ENCODE measurements at regions not wholly inside any gene's neighbourhood (a gene's known extent, or its start where the extent isn't known, plus 50 kb on each side); places are given as distances from the start of the nearest gene placed in this dataset.

DNA sequence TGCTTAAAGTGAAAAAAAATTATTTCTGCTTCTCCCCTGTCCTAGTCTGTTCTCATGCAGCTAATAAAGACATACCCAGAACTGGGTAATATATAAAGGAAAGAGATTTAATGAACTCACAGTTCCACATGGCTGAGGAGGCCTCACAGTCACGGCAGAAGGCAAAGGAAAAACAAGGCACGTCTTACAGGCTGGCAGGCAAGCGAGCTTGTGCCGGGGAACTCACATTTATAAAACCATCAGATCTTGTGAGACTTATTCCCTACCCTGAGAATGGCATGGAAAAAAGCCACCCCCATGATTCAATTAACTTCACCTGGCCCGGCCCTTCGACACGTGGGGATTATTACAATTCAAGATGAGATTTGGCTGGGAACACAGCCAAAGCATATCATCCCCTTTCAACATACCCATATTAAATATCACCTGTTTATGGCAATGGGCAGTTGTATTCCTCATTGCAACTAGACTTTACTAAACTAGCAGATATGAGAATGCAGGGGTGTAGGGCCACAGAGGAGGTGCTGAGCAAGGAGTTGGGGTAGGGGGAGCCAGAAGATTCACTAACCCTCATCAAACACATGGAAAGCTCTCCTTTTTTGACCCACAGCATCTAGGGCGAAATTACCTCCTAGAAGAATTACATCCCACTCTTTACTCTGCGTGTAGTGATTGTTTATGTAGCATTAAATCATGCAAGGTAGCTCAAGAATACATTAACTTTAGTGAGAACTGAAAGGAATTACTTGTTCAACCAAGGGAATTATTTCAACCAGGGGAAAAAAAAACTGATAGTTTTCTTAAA lies 183.3 kb upstream of the DOK6 start:
- TF ChIP-seq, protein P1, sequence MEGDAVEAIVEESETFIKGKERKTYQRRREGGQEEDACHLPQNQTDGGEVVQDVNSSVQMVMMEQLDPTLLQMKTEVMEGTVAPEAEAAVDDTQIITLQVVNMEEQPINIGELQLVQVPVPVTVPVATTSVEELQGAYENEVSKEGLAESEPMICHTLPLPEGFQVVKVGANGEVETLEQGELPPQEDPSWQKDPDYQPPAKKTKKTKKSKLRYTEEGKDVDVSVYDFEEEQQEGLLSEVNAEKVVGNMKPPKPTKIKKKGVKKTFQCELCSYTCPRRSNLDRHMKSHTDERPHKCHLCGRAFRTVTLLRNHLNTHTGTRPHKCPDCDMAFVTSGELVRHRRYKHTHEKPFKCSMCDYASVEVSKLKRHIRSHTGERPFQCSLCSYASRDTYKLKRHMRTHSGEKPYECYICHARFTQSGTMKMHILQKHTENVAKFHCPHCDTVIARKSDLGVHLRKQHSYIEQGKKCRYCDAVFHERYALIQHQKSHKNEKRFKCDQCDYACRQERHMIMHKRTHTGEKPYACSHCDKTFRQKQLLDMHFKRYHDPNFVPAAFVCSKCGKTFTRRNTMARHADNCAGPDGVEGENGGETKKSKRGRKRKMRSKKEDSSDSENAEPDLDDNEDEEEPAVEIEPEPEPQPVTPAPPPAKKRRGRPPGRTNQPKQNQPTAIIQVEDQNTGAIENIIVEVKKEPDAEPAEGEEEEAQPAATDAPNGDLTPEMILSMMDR (IDR thresholded peaks at IDR 0.05) = no peak
- no peak overlapping the region for H3K4me3 ChIP-seq
- H3K36me3 ChIP-seq (ENCODE audit: insufficient read depth in 1 of 2, low read depth in 1 of 2) = no peaks in the 10 kb centered on the region
- DNase-seq (no peak), ATAC-seq (no peak)
- no peaks in the 10 kb centered on the region for H3K4me1 ChIP-seq
- H3K9me3 ChIP-seq = no peaks in the 10 kb centered on the region
- WGBS, 3 donors = 47 to 55% (median 53%) methylated on average over 9 of the region's 9 CpGs
- no peaks in the 10 kb centered on the region for H3K27me3 ChIP-seq (ENCODE audit: insufficient read depth in 3 of 3, low read length in 2 of 3)
- no peak overlapping the region for H3K27ac ChIP-seq
- intact Hi-C loops (cut with DNase I) = no loop called here

DNA sequence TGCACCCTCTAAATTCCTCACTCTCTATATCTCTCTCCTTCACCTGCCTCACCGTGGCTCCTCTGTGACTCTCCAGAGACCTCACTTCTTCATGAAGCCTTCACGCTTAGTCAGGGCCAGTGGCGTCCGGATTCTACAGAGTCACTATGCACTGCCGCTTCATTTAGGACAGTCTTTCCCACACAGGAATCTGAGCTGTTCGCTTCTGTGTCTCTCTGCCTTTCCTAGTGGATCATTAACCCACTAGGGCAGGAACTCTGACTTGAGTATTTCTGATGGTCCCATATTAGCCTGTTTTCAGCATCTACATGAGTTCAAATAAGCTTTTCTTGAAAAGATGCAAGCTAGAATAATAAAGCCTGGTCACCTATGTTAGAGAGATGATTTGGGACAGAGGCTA lies 180.2 kb upstream of the DOK6 start:
- Histone ChIP-seq H3K4me1 (no peaks in the 10 kb centered on the region), H3K36me3 (ENCODE audit: insufficient read depth in 1 of 2, low read depth in 1 of 2) (no peaks in the 10 kb centered on the region), H3K27me3 (ENCODE audit: insufficient read depth in 3 of 3, low read length in 2 of 3) (peaks cover 0 to 2% (median 0%) of the 10 kb centered on the region in 3 donors), H3K9me3 (no peaks in the 10 kb centered on the region), H3K27ac (no peak overlapping the region), H3K4me3 (no peak overlapping the region)
- intact Hi-C loops (cut with DNase I) = no loop called here
- DNase-seq = no peak
- ATAC-seq = no peak
- 89 to 94% (median 89%) methylated on average over 6 of the region's 6 CpGs for WGBS, 3 donors
- TF ChIP-seq, protein P1 (IDR thresholded peaks at IDR 0.05) = no peak

DNA sequence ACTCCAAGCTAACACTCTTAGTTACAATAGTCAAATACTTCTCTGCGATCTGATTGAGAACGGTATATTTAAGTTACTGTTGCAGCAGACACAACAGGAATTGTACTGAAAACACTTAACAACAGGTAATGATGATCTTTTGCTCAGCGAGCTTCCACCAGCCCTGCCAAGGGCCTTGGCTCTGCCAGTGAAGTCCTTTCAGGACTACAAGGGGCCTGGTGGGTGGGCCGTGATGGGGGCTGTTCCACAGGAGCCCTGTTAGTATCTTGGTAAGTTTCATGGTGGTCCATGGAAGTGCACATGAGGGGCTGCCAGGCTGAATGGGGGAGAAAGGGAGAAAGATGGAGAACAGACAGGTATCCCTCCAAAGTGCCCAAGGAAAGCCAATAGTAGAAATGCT lies 178.6 kb upstream of the DOK6 start:
- ATAC-seq (no peak), DNase-seq (no peak)
- Histone ChIP-seq H3K36me3 (ENCODE audit: insufficient read depth in 1 of 2, low read depth in 1 of 2) (no peaks in the 10 kb centered on the region), H3K4me3 (no peak overlapping the region), H3K27me3 (ENCODE audit: insufficient read depth in 3 of 3, low read length in 2 of 3) (peaks cover 0 to 2% (median 0%) of the 10 kb centered on the region in 3 donors), H3K4me1 (no peaks in the 10 kb centered on the region), H3K27ac (no peak overlapping the region), H3K9me3 (no peaks in the 10 kb centered on the region)
- 90 to 94% (median 94%) methylated on average over 4 of the region's 4 CpGs for WGBS, 3 donors
- intact Hi-C loops (cut with DNase I) = no loop called here
- TF ChIP-seq, protein P1 (IDR thresholded peaks at IDR 0.05) = no peak

DNA sequence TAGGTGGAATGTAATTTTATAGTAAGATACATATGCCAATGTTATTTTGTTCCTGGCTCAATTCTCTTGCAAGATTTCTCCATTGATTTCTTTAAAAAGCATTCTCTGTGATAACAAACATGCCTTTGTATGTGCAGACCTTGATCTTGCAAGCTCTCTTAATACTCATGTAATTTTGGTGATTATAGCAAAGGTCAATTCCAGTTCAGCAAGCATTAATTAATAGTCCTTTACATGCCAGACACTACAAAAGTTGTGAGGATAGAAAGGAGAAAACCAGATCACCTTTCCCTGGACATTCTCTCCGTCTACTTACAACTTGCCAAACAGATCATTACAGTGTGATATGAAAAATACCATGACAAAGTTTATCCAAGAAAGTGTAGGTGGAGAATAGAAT lies 173.7 kb upstream of the DOK6 start:
- Histone ChIP-seq H3K4me1 (no peaks in the 10 kb centered on the region), H3K27me3 (ENCODE audit: insufficient read depth in 3 of 3, low read length in 2 of 3) (peaks cover 0 to 2% (median 0%) of the 10 kb centered on the region in 3 donors), H3K4me3 (no peak overlapping the region), H3K9me3 (no peaks in the 10 kb centered on the region), H3K27ac (no peak overlapping the region), H3K36me3 (ENCODE audit: insufficient read depth in 1 of 2, low read depth in 1 of 2) (no peaks in the 10 kb centered on the region)
- TF ChIP-seq, protein P1 (IDR thresholded peaks at IDR 0.05) = no peak
- intact Hi-C loops (cut with DNase I) = no loop called here
- WGBS, 3 donors = 73 to 84% (median 79%) methylated on average over 1 of the region's 1 CpG
- ATAC-seq = no peak
- no peak for DNase-seq

DNA sequence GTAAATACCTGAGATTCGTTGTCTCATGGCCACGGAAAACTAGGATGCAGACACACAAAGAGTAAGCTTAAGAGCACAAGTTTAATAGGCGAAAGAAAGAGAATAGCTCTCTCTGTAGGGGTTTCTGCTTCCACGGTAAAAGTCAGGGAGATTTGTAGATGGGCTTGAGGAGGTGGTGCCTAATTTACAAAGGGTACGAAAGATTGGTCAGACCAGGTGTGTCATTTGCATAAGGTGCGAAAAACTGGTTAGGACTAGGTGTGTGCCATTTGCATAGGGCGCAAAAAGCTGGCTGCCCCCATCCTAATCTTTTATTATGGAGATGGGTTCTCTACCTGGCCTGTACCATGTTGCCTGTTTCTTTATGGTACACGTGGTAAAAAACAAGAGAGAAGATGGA lies 170.5 kb upstream of the DOK6 start:
- DNase-seq (no peak), ATAC-seq (no peak)
- H3K4me3 ChIP-seq = no peak overlapping the region
- intact Hi-C loops (cut with DNase I) = no loop called here
- TF ChIP-seq, protein P1 (IDR thresholded peaks at IDR 0.05) = no peak
- H3K27me3 ChIP-seq (ENCODE audit: insufficient read depth in 3 of 3, low read length in 2 of 3) = no peaks in the 10 kb centered on the region
- no peak overlapping the region for H3K27ac ChIP-seq
- 62 to 79% (median 67%) methylated on average over 8 of the region's 8 CpGs for WGBS, 3 donors
- no peaks in the 10 kb centered on the region for H3K9me3 ChIP-seq
- H3K36me3 ChIP-seq (ENCODE audit: insufficient read depth in 1 of 2, low read depth in 1 of 2) = no peaks in the 10 kb centered on the region
- no peaks in the 10 kb centered on the region for H3K4me1 ChIP-seq

Measured in psoas muscle (tissue), 7 donors.